ENCODE measurements at regions not wholly inside any gene's neighbourhood (a gene's known extent, or its start where the extent isn't known, plus 50 kb on each side); places are given as distances from the start of the nearest gene placed in this dataset.
"Not testable (repeated sequence)": the region's sequence is repeated elsewhere in the genome, so short reads cannot be mapped to it uniquely, and the experiment has no call there.

GRCh38 chr9:85079349-85079748 lies 409.8 kb downstream of the NTRK2 start:
- no peak overlapping the region for H3K27ac ChIP-seq (ENCODE audit: low read length)
- H3K4me1 ChIP-seq (ENCODE audit: control insufficient read depth, insufficient read depth, low read length), result no peaks in the 10 kb centered on the region
- no TSS peak for BruUV-seq (replicated peaks)
- ChIA-PET CTCF (no interaction called here), POLR2A (no interaction called here)
- TF ChIP-seq CTCF (IDR thresholded peaks at IDR 0.05) (no peak), TCF7L2 (IDR thresholded peaks at IDR 0.05; ENCODE audit: low read depth, low read length) (no peak), POLR2AphosphoS5 (IDR thresholded peaks at IDR 0.05; ENCODE audit: low read depth, low read length) (no peak), SIN3A (IDR thresholded peaks at IDR 0.05; ENCODE audit: borderline replicate concordance, insufficient read depth, low read depth, low read length) (no peak), REST (IDR thresholded peaks at IDR 0.05; ENCODE audit: insufficient read depth in 1 of 2, low read depth in 2 of 2, low read length in 1 of 2) (no peak)
- H3K4me3 ChIP-seq (ENCODE audit: low read depth in 2 of 2, low read length in 2 of 2), result no peak overlapping the region
- DNase-seq (ENCODE audit: low read depth, low spot score) (no peak), ATAC-seq (no peak)
- H3K36me3 ChIP-seq (ENCODE audit: control insufficient read depth, insufficient read depth, low read length), result no peaks in the 10 kb centered on the region
- in situ Hi-C loops (cut with HindIII; ENCODE audit: low pct_unique_long_range_greater_than_20kb, low sequenced_read_pairs), result no loop called here
- H3K27me3 ChIP-seq (ENCODE audit: control insufficient read depth, insufficient read depth, low read length), result no peaks in the 10 kb centered on the region
- no peaks in the 10 kb centered on the region for H3K9me3 ChIP-seq (ENCODE audit: control insufficient read depth, insufficient read depth, low read depth, low read length)
- intact Hi-C loops (cut with micrococcal nuclease; ENCODE audit: unreplicated experiment), result no loop called here

- BruUV-seq (replicated peaks), result no TSS peak
- Histone ChIP-seq H3K9me3 (ENCODE audit: control insufficient read depth, insufficient read depth, low read depth, low read length) (no peaks in the 10 kb centered on the region), H3K4me3 (ENCODE audit: low read depth in 2 of 2, low read length in 2 of 2) (no peak overlapping the region), H3K27me3 (ENCODE audit: control insufficient read depth, insufficient read depth, low read length) (no peaks in the 10 kb centered on the region), H3K27ac (ENCODE audit: low read length) (no peak overlapping the region), H3K4me1 (ENCODE audit: control insufficient read depth, insufficient read depth, low read length) (no peaks in the 10 kb centered on the region), H3K36me3 (ENCODE audit: control insufficient read depth, insufficient read depth, low read length) (no peaks in the 10 kb centered on the region)
- ChIA-PET POLR2A (no interaction called here), CTCF (no interaction called here)
- in situ Hi-C loops (cut with HindIII; ENCODE audit: low pct_unique_long_range_greater_than_20kb, low sequenced_read_pairs), result no loop called here
- TF ChIP-seq CTCF (IDR thresholded peaks at IDR 0.05) (no peak), POLR2AphosphoS5 (IDR thresholded peaks at IDR 0.05; ENCODE audit: low read depth, low read length) (no peak), TCF7L2 (IDR thresholded peaks at IDR 0.05; ENCODE audit: low read depth, low read length) (no peak), SIN3A (IDR thresholded peaks at IDR 0.05; ENCODE audit: borderline replicate concordance, insufficient read depth, low read depth, low read length) (no peak), REST (IDR thresholded peaks at IDR 0.05; ENCODE audit: insufficient read depth in 1 of 2, low read depth in 2 of 2, low read length in 1 of 2) (no peak)
- no peak for ATAC-seq
- no peak for DNase-seq (ENCODE audit: low read depth, low spot score)
- intact Hi-C loops (cut with micrococcal nuclease; ENCODE audit: unreplicated experiment), result no loop called here
These were observed 408.4 kb downstream of the NTRK2 start for GRCh38 chr9:85077944-85078343.

GRCh38 chr9:85077146-85077545 lies 407.6 kb downstream of the NTRK2 start:
- intact Hi-C loops (cut with micrococcal nuclease; ENCODE audit: unreplicated experiment); ATAC-seq; CTCF ChIA-PET: not testable (repeated sequence)

More at GRCh38 chr9:85077146-85077545, 407.6 kb downstream of the NTRK2 start:
- H3K27me3 ChIP-seq (ENCODE audit: control insufficient read depth, insufficient read depth, low read length); H3K4me3 ChIP-seq (ENCODE audit: low read depth in 2 of 2, low read length in 2 of 2); H3K36me3 ChIP-seq (ENCODE audit: control insufficient read depth, insufficient read depth, low read length); BruUV-seq (replicated peaks); H3K4me1 ChIP-seq (ENCODE audit: control insufficient read depth, insufficient read depth, low read length); H3K9me3 ChIP-seq (ENCODE audit: control insufficient read depth, insufficient read depth, low read depth, low read length); H3K27ac ChIP-seq (ENCODE audit: low read length); in situ Hi-C loops (cut with HindIII; ENCODE audit: low pct_unique_long_range_greater_than_20kb, low sequenced_read_pairs); DNase-seq (ENCODE audit: low read depth, low spot score); POLR2A ChIA-PET: not testable (repeated sequence)
